ENCODE measurements at regions not wholly inside any gene's neighbourhood (a gene's known extent, or its start where the extent isn't known, plus 50 kb on each side); places are given as distances from the start of the nearest gene placed in this dataset.

- DNase-seq (ENCODE audit: low spot score) = no peak
These were observed 62.0 kb downstream of the HFE start for GRCh38 chr6:26149240-26149639.

GRCh38 chr6:26152226-26153101 lies 65.2 kb downstream of the HFE start:
- no peak for DNase-seq (ENCODE audit: low spot score)

- peak; percentile 24 for DNase-seq (ENCODE audit: low spot score)
These were observed 68.1 kb downstream of the HFE start for GRCh38 chr6:26155061-26155930.

GRCh38 chr6:26156105-26156849 lies 69.0 kb downstream of the HFE start:
- DNase-seq (ENCODE audit: low spot score) = peak; percentile 94

GRCh38 chr6:26156850-26157250 lies 69.6 kb downstream of the HFE start:
- peak; percentile 30 for DNase-seq (ENCODE audit: low spot score)

GRCh38 chr6:26157251-26158075 lies 70.2 kb downstream of the HFE start:
- DNase-seq (ENCODE audit: low spot score) = peak; percentile 94

- DNase-seq (ENCODE audit: low spot score) = no peak
These were observed 70.9 kb downstream of the HFE start for GRCh38 chr6:26158076-26158580.

- peak; percentile 47 for DNase-seq (ENCODE audit: low spot score)
These were observed 71.5 kb downstream of the HFE start for GRCh38 chr6:26158581-26159356.

- DNase-seq (ENCODE audit: low spot score) = peak; percentile 38
These were observed 72.4 kb downstream of the HFE start for GRCh38 chr6:26159357-26160273.

GRCh38 chr6:26161322-26161721 lies 74.1 kb downstream of the HFE start:
- DNase-seq (ENCODE audit: low spot score) = no peak

- no peak for DNase-seq (ENCODE audit: low spot score)
These were observed 75.2 kb downstream of the HFE start for GRCh38 chr6:26162399-26162798.

- no peak for DNase-seq (ENCODE audit: low spot score)
These were observed 76.3 kb downstream of the HFE start for GRCh38 chr6:26163427-26164119.

GRCh38 chr6:26164120-26164505 lies 76.9 kb downstream of the HFE start:
- no peak for DNase-seq (ENCODE audit: low spot score)

GRCh38 chr6:26165261-26165790 lies 78.1 kb downstream of the HFE start:
- DNase-seq (ENCODE audit: low spot score) = no peak

- DNase-seq (ENCODE audit: low spot score) = no peak
These were observed 83.0 kb downstream of the HFE start for GRCh38 chr6:26170181-26170580.

- no peak for DNase-seq (ENCODE audit: low spot score)
These were observed 84.0 kb downstream of the HFE start for GRCh38 chr6:26170951-26171841.

- DNase-seq (ENCODE audit: low spot score) = no peak
These were observed 85.4 kb downstream of the HFE start for GRCh38 chr6:26172608-26172968.

GRCh38 chr6:26173836-26174145 lies 86.6 kb downstream of the HFE start:
- DNase-seq (ENCODE audit: low spot score) = no peak

Measured in GM03348 (cell line).